ENCODE measurements at regions not wholly inside any gene's neighbourhood (a gene's known extent, or its start where the extent isn't known, plus 50 kb on each side); places are given as distances from the start of the nearest gene placed in this dataset.

GRCh38 chr12:91373086-91373485, 190.5 kb upstream of the DCN start:
- Histone ChIP-seq H3K4me3 (ENCODE audit: low read depth, low read length) (no peak overlapping the region), H3K36me3 (ENCODE audit: control insufficient read depth, insufficient read depth, low read length) (no peaks in the 10 kb centered on the region), H3K27me3 (ENCODE audit: control insufficient read depth, insufficient read depth, low read length) (no peaks in the 10 kb centered on the region)
- TF ChIP-seq CTCF (IDR thresholded peaks at IDR 0.05; ENCODE audit: insufficient read depth, low read length, severe bottlenecking) = no peak
- no peak for FAIRE-seq
- no peak for DNase-seq (ENCODE audit: low read depth)

DNA sequence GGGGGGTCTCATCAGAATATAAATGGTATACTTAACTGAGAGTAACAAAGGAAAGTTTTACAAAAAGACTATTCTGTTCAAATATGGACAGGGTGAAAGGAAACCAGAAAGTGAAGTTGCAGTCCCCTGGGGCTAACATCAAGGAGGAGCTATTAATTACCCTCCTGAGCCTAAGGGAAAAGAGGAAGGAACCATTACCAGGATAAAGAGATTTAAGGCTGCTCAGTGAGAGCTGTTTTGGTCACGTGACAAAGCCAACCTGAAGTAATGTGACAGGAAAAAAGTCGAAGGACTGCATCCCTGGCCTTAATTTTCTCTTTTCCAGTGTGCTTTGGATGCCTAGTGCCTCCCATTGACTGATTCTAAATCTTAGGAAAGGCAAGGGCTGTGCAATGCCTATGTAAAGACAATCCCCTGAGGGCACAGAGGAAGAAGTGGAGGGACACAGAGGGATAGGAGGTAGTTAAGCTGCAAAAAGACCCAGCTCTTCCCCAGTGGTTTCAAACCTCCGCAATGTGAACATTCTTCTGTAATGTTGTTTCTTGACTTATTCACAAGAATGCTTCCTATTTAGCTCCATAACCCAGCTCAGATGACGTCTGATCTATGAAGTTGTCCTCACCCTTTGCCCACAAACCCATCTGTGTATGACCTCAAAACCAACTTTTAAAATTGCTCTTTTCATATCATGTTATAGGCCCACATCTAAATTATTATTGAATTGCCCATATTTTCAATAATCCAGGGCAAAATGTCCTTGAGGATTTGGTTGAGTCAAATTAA, 187.7 kb upstream of the DCN start:
- no peaks in the 10 kb centered on the region for H3K27me3 ChIP-seq (ENCODE audit: control insufficient read depth, insufficient read depth, low read length)
- H3K4me3 ChIP-seq (ENCODE audit: low read depth, low read length) = no peak overlapping the region
- TF ChIP-seq CTCF (IDR thresholded peaks at IDR 0.05; ENCODE audit: insufficient read depth, low read length, severe bottlenecking) = no peak
- H3K36me3 ChIP-seq (ENCODE audit: control insufficient read depth, insufficient read depth, low read length) = no peaks in the 10 kb centered on the region
- FAIRE-seq = no peak
- no peak for DNase-seq (ENCODE audit: low read depth)

GRCh38 chr12:91368613-91369012, 186.0 kb upstream of the DCN start:
- DNase-seq (ENCODE audit: low read depth) (no peak), FAIRE-seq (no peak)
- Histone ChIP-seq H3K36me3 (ENCODE audit: control insufficient read depth, insufficient read depth, low read length) (no peaks in the 10 kb centered on the region), H3K4me3 (ENCODE audit: low read depth, low read length) (no peak overlapping the region), H3K27me3 (ENCODE audit: control insufficient read depth, insufficient read depth, low read length) (no peaks in the 10 kb centered on the region)
- no peak for TF ChIP-seq CTCF (IDR thresholded peaks at IDR 0.05; ENCODE audit: insufficient read depth, low read length, severe bottlenecking)

DNA sequence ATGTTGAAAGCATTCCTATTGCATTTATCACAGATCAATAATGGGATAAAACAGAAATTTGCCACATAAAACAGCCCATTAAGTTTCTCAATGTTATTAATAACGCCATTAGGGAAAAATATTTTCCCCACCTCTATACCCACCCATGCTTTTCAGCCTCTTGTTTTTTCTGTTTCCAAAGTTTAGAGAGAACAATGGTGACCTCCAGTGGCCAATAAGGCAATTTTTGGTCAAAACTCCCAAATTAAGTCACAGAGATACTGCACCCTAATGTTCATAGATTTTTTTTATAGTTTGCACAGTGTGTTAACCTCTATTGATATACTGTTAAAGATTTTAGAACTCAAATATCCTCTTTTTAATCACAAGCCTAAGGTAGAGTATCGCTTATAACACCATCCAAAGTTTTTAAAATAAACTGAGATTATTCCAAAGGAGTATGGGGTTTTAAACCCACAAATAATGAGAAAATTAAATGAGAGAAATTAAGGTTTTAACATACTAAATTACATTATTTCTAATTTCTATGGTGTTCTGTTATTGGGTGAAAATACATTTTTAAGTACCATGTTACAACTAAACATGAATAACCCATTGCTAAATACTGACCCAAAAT, 184.7 kb upstream of the DCN start:
- Histone ChIP-seq H3K4me3 (ENCODE audit: low read depth, low read length) (no peak overlapping the region), H3K27me3 (ENCODE audit: control insufficient read depth, insufficient read depth, low read length) (no peaks in the 10 kb centered on the region), H3K36me3 (ENCODE audit: control insufficient read depth, insufficient read depth, low read length) (no peaks in the 10 kb centered on the region)
- TF ChIP-seq CTCF (IDR thresholded peaks at IDR 0.05; ENCODE audit: insufficient read depth, low read length, severe bottlenecking) = peak; percentile 28
- FAIRE-seq = no peak
- peak; percentile 21 for DNase-seq (ENCODE audit: low read depth)

- H3K4me3 ChIP-seq (ENCODE audit: low read depth, low read length) = no peak overlapping the region
- TF ChIP-seq CTCF (IDR thresholded peaks at IDR 0.05; ENCODE audit: insufficient read depth, low read length, severe bottlenecking) = no peak
- FAIRE-seq = peak; percentile 43
- H3K27me3 ChIP-seq (ENCODE audit: control insufficient read depth, insufficient read depth, low read length) = peaks cover 2% of the 10 kb centered on the region
- H3K36me3 ChIP-seq (ENCODE audit: control insufficient read depth, insufficient read depth, low read length) = no peaks in the 10 kb centered on the region
- DNase-seq (ENCODE audit: low read depth) = no peak
Observed at GRCh38 chr12:91364471-91365184, 182.0 kb upstream of the DCN start.

All from bronchial epithelial cell (primary cell).